ENCODE measurements at regions not wholly inside any gene's neighbourhood (a gene's known extent, or its start where the extent isn't known, plus 50 kb on each side); places are given as distances from the start of the nearest gene placed in this dataset.

GRCh38 chr5:23007236-23007635 is 154.1 kb upstream of the CDH12 start:
- no peak for TF ChIP-seq CTCF (IDR thresholded peaks at IDR 0.05; ENCODE audit: insufficient read depth, low read depth, low read length)
- peak; percentile 37 for DNase-seq (ENCODE audit: low read depth)
- H3K4me3 ChIP-seq (ENCODE audit: low read depth, low read length) = no peak overlapping the region

GRCh38 chr5:23001120-23001519 is 148.0 kb upstream of the CDH12 start:
- no peak overlapping the region for H3K4me3 ChIP-seq (ENCODE audit: low read depth, low read length)
- no peak for DNase-seq (ENCODE audit: low read depth)

GRCh38 chr5:22998774-22999173 is 145.6 kb upstream of the CDH12 start:
- no peak for TF ChIP-seq CTCF (IDR thresholded peaks at IDR 0.05; ENCODE audit: insufficient read depth, low read depth, low read length)
- DNase-seq (ENCODE audit: low read depth) = no peak
- H3K4me3 ChIP-seq (ENCODE audit: low read depth, low read length) = no peak overlapping the region

More at GRCh38 chr5:23001120-23001519, 148.0 kb upstream of the CDH12 start:
- TF ChIP-seq CTCF (IDR thresholded peaks at IDR 0.05; ENCODE audit: insufficient read depth, low read depth, low read length) = no peak

- DNase-seq (ENCODE audit: low read depth) = no peak
- TF ChIP-seq CTCF (IDR thresholded peaks at IDR 0.05; ENCODE audit: insufficient read depth, low read depth, low read length) = no peak
- H3K4me3 ChIP-seq (ENCODE audit: low read depth, low read length) = no peak overlapping the region
Measured at GRCh38 chr5:22998362-22998761, 145.2 kb upstream of the CDH12 start.

GRCh38 chr5:22988937-22989336 is 135.8 kb upstream of the CDH12 start:
- DNase-seq (ENCODE audit: low read depth) = no peak
- H3K4me3 ChIP-seq (ENCODE audit: low read depth, low read length) = no peak overlapping the region
- no peak for TF ChIP-seq CTCF (IDR thresholded peaks at IDR 0.05; ENCODE audit: insufficient read depth, low read depth, low read length)

- no peak for TF ChIP-seq CTCF (IDR thresholded peaks at IDR 0.05; ENCODE audit: insufficient read depth, low read depth, low read length)
- no peak for DNase-seq (ENCODE audit: low read depth)
- H3K4me3 ChIP-seq (ENCODE audit: low read depth, low read length) = no peak overlapping the region
Measured at GRCh38 chr5:22986281-22986680, 133.1 kb upstream of the CDH12 start.

GRCh38 chr5:22985446-22985845 is 132.3 kb upstream of the CDH12 start:
- TF ChIP-seq CTCF (IDR thresholded peaks at IDR 0.05; ENCODE audit: insufficient read depth, low read depth, low read length) = no peak
- no peak overlapping the region for H3K4me3 ChIP-seq (ENCODE audit: low read depth, low read length)
- no peak for DNase-seq (ENCODE audit: low read depth)

All from fibroblast of villous mesenchyme (primary cell).